ENCODE measurements at regions not wholly inside any gene's neighbourhood (a gene's known extent, or its start where the extent isn't known, plus 50 kb on each side); places are given as distances from the start of the nearest gene placed in this dataset.

GRCh38 chr18:24530630-24531111, 70.2 kb downstream of the HRH4 start:
- no peak for DNase-seq

- DNase-seq, result no peak
Measured at GRCh38 chr18:24534271-24534670, 73.8 kb downstream of the HRH4 start.

GRCh38 chr18:24534737-24535136, 74.3 kb downstream of the HRH4 start:
- DNase-seq, result no peak

DNA sequence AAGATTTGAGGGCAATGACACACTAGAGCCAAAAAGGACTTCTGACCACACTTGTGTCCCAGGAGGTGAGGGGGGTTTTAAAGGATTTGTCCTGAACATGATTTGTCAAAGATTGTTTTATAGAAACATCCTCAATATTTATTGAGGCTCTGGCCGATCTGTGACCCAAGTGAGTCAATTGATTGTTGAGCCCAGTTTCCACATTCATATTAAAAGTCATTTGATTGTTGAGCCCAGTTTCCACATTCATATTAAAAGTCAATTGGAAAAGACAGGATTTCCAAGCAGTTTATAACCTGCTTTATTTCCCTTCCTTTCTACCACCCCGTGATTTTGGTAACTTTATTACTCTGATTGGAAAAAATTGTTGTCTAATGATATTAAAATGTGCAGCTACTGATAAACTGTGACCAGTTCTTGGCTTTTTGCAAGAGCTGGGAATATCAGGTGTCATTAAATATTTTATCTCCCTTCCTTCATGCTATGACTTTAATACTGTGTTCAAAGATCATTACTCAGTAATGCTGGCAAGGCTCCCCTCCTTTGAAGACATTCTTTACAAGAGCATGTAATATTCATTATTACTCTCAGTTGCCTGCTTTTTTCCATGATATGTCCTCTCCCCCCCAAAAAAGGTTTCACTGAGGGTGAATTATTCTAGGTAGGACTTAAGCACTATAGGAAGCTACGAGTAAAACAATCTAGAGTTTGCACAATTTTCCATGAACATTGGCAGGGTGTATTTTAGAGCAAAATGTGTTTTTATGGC, 75.3 kb downstream of the HRH4 start:
- no peak for DNase-seq

GRCh38 chr18:24536326-24536725, 75.9 kb downstream of the HRH4 start:
- no peak for DNase-seq

DNA sequence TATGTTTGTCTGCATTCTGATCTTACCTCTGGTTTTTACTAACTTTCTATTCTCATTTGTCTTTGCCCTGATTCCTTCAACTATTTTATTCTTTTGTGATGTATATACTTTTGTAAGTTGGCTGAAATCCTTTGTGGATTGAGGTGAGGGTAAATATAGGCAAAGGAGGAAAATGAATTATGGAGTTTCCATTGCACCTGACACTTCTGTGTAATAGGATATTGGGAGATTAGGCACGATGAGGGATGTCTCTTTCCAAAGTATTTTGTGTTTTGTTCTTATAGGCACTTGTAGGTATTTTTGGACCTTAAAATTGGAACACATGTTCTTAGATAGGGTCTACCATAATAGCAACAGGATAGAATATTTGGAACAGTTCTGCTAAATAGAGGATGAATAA, 76.4 kb downstream of the HRH4 start:
- no peak for DNase-seq

- DNase-seq, result no peak
Measured at GRCh38 chr18:24538414-24539264, 78.2 kb downstream of the HRH4 start.

DNA sequence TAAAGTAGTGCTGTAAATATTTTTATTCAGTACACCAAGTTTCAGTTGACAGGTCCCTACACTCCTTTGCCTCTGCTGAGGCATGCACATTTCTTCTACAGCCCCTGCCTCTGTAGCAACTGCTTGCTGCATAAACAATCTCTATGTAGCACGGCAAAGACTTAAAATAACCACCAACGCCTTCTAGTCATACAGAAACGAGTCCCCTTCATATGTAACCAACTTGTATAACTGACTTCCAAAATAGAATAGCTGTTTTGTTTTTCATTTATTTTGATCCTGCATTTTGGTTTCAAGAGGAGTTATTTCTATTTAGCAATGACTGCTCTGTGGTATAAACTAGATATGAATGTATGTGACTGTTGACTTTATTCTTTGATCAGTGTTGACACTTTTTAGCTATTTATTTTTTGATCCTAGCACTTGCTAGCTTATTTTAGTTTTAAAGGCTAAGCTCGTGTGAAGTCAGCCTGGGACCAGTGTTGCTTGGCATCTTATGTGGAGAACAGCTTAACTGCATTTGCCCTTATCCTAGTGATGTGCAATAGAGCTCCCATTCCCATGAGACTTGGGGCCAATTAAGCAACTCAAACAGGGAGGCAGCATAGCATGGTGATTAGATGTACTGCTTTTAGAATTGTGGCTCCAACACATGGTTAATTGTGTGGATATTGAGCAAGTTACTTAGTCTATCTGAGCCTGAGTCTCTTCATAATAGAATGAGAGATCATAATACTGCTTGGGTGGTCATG, 79.6 kb downstream of the HRH4 start:
- DNase-seq, result no peak

DNA sequence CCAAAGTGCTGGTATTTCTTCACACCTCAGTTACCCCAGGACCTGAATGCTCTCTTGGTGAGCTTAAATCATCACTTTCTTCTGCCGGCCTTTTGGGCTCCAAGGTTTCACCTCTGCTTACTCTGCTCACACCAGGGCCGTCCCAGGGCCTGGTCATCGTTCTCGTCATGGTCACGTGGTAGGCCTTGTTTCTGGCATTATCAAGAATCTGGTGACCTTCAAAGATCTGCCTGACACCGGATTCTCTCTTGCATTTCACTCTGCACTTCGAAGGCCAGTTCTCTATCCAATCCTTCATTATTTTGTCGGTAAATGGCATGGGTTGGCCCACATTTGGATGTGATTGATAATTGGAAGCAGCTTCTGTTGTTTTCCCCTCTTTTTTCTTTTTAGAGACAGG, 80.5 kb downstream of the HRH4 start:
- no peak for DNase-seq

DNA sequence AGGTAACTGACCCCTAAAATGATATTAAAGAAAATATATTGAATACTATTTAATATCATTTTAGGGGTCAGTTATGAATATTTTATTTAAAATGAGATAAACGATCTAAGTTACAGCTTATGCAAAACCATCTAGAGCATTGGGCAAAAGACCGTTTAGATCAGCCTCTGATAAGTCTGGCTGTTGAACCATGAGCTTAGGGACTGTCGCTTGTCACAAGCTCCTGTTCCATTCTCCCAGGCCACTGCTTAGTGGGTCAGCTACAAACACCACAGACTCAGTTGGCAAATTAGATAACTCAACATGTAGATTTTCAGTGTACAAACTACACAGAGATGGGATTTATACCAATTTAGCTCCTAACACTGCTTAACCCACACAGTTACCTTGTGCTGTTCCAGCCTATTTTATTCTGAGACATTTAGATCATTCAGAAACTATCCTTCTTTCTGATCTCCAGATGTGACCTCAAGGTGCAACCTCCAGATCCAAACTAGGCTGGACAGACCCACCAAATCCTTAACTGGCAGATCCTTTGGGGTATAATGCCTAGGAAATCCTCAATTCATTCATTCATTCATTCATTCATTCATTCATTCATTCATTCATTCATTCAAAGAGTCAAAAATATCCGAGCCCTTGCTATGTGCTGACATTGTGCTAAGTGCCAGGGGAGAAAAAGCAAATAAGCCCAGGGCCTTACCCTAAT, 82.8 kb downstream of the HRH4 start:
- DNase-seq, result no peak

DNA sequence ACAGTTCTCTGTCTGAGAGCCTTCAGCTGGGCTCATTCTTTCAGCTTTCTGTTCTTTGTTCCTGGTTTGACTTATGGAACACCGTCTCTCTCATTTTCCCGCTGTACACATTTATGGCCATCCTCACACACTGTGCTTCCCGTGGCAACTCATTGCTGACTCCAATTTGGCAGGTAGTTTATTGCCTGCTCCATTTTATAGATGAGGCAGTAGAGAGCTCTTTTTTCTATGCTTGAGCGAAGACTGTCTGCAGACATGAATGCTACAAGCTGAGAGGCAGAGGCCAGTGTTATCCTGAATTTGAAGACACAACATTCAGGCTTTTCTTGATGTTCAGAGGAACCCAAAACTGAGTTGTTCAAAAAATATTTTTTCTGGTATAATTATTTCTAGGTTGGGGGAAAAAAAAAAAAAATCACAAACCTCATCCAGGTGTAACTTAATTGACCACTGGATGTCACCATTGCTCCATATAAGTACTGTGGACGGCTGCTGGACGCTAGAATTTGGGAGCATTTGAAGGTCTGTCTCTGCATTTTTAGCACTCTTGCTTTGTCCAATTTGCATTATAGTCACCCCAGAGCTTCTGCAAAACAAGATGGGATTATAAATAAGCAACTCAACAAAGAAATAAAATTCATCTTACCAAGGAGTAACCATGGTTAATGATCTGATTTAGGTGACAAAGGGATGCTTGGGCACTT, 83.5 kb downstream of the HRH4 start:
- no peak for DNase-seq

GRCh38 chr18:24544949-24545348, 84.5 kb downstream of the HRH4 start:
- no peak for DNase-seq

GRCh38 chr18:24545651-24546050, 85.2 kb downstream of the HRH4 start:
- no peak for DNase-seq

DNA sequence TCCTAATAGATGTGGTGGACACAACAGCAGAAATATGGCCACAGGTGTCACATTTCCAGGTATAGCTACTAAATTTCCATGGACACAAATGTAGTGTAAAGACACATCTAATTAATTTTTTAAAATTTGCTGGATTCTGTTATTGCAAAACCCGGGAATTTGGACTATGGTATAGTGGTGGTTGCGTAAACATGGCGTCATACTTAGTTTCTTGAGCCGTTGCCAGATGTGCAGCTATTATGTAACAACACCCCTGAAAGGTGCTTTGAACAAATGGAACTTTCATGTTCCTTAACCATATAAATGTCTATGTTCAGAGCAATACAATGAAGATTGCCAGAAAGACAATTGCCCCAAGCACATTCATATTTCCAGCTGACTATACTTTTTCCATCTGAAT, 85.9 kb downstream of the HRH4 start:
- no peak for DNase-seq

DNA sequence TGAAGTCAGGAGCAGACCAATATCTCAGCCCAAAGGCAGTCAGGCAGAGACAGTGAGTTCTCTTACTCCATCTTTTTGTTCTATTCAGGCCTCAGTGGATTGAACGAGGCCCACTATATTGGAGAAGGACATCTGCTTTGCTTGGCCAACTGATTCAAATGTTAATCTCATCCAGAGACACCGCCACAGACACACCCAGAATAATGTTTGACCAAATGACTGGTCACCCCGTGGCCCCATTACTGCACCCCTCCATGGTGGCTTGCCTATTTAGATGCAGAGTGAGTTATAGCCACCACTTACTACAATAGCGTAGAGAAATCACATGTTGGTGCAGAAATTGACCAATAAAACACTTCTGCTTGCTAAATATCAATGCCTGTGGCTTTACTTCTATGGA, 88.1 kb downstream of the HRH4 start:
- DNase-seq, result no peak

- no peak for DNase-seq
Measured at GRCh38 chr18:24552218-24552617, 91.8 kb downstream of the HRH4 start.

GRCh38 chr18:24553571-24554285, 93.3 kb downstream of the HRH4 start:
- no peak for DNase-seq

GRCh38 chr18:24558403-24558802, 98.0 kb downstream of the HRH4 start:
- no peak for DNase-seq

GRCh38 chr18:24559526-24559925, 99.1 kb downstream of the HRH4 start:
- no peak for DNase-seq

DNA sequence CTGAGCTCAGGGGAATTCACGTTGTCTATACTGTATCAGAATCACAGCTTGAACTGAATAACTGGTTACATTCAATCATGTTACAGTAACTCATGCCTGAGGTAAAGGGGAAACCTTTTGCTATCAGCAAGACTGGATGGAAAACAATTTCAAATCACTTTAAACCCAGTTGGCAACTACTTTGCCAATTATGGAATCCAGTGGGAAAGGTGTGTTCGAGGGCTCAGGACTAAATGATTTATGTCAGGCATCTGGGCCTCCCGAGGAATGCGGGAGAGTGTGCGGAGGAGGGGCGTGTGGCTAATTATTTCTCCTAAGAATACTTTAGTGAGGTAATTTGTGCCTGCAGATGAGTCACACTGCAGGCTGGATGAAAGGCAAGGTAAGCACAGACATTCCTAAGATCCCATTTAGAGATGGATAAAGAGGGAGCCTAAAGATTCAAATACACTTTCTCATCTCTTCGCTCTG, 100.1 kb downstream of the HRH4 start:
- DNase-seq, result no peak

DNA sequence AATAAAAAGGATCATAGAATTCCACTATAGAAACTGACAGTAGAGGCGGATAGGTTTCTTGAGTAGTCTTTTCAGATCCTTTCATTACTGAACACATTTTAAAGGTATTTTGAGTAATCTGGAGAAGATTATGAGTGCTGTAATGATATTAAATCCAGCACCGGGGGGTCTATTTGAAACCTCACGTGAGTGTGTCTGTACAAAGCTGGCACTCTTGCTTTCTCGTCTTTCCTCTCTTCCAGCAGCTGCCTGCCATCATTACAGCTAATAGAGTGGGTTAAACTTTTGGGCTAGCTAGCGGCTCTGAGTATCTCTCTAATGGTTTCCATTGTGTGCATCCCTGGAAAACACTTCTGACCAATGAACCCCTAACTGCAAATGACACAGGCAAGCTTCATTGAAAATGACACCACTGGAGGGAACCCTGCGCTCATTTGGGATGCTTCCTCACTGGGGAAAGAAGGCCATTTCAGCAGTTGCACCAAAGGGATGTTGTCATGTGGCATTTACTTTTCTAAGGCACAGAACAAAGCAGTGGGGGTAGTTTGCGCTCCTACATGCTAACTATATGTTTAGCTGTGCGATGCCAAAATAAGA, 101.0 kb downstream of the HRH4 start:
- DNase-seq, result no peak

All from activated CD4-positive, alpha-beta T cell treated with anti-CD3 and anti-CD28 coated beads, Interleukin-2, amount 50 U/mL, for 48 hours (primary cell).